Transverse colon (tissue), 4 donors: ENCODE measurements at regions not wholly inside any gene's neighbourhood (a gene's known extent, or its start where the extent isn't known, plus 50 kb on each side); places are given as distances from the start of the nearest gene placed in this dataset.

Source experiments
- DNase-seq: peaks from one replicate; pipeline ENCODE4 v3.0.0-alpha.2; 2019
- H3K27ac ChIP-seq, 4 donors: fragments of 200-600 bp; sonication (generic); 2 replicates each; pipeline ENCODE4 v1.5.1; 2016 to 2018; ENCODE audit warnings: inconsistent platforms in 4 of 4
- H3K27me3 ChIP-seq: fragments of 200-600 bp; sonication (generic); 2 replicates; pipeline ENCODE4 v1.5.1; 2017; ENCODE audit warnings: inconsistent platforms
- H3K36me3 ChIP-seq, 4 donors: fragments of 200-600 bp; sonication (generic); 2 replicates each; pipeline ENCODE4 v1.5.1; 2017 to 2019; ENCODE audit warnings: inconsistent platforms in 4 of 4
- H3K4me1 ChIP-seq, 4 donors: fragments of 200-600 bp; sonication (generic); 2 replicates each; pipeline ENCODE4 v1.5.1; 2017 to 2020; ENCODE audit warnings: inconsistent platforms in 4 of 4
- H3K4me3 ChIP-seq, 4 donors: fragments of 200-600 bp; sonication (generic); 1 replicate in 1 of 4; 2 replicates in 3 of 4; pipeline versions ENCODE4 v1.5.1 to v1.6.1; 2017 to 2019; ENCODE audit warnings: inconsistent platforms in 4 of 4
- H3K9me3 ChIP-seq, 2 donors: fragments of 200-600 bp; sonication (generic); 2 replicates each; pipeline ENCODE4 v1.5.1; 2017 to 2019; ENCODE audit warnings: inconsistent platforms in 2 of 2
- EP300 ChIP-seq: sonication (generic); formaldehyde crosslinking; IDR thresholded peaks from one replicate; pipeline ENCODE4 v1.6.1; 2017; ENCODE audit warnings: antibody characterized with exemption, low read depth
- POLR2A ChIP-seq: fragments of 450-650 bp; IDR thresholded peaks from one replicate; pipeline ENCODE4 v1.6.1; 2016; ENCODE audit warnings: antibody characterized with exemption, mild to moderate bottlenecking, moderate library complexity
- POLR2AphosphoS5 ChIP-seq, 3 donors: sonication (generic); formaldehyde crosslinking; IDR thresholded peaks; one replicate each; pipeline ENCODE4 v1.6.1; 2016; ENCODE audit warnings: antibody characterized with exemption in 3 of 3
- WGBS, 2 donors: methylation state at CpG; one replicate each; pipeline ENCODE4 v1.1.5; 2018; ENCODE audit warnings: low coverage in 1 of 2; 5-methylcytosine and 5-hydroxymethylcytosine counted together
- in situ Hi-C, 4 donors: fragments of 200-750 bp; cut with MboI; loops; one replicate each; pipeline versions ENCODE4 v1.15.0 to v1.15.1; 2017; ENCODE audit warnings: low sequenced_read_pairs in 3 of 4, low pct_ligation_motif_present in 1 of 4, low pct_unique_long_range_greater_than_20kb in 1 of 4
- intact Hi-C: fragments of 100-400 bp; cut with DNase I; formaldehyde crosslinking; loops from one replicate; pipeline ENCODE4 v1.15.1; 2023; ENCODE audit warnings: low total_unique reads
- TF ChIP-seq, protein P1 (sequence below), 5 experiments: fragments of 200-600 bp in 3 of 5; fragments of 450-650 bp in 2 of 5; sonication (generic) in 3 of 5; IDR thresholded peaks; 1 replicate in 2 of 5; 2 replicates in 3 of 5; pipeline ENCODE4 v1.5.1; 2016 to 2017; ENCODE audit warnings: antibody characterized with exemption in 5 of 5, inconsistent platforms in 3 of 5, mild to moderate bottlenecking in 2 of 5, moderate library complexity in 1 of 5

DNA sequence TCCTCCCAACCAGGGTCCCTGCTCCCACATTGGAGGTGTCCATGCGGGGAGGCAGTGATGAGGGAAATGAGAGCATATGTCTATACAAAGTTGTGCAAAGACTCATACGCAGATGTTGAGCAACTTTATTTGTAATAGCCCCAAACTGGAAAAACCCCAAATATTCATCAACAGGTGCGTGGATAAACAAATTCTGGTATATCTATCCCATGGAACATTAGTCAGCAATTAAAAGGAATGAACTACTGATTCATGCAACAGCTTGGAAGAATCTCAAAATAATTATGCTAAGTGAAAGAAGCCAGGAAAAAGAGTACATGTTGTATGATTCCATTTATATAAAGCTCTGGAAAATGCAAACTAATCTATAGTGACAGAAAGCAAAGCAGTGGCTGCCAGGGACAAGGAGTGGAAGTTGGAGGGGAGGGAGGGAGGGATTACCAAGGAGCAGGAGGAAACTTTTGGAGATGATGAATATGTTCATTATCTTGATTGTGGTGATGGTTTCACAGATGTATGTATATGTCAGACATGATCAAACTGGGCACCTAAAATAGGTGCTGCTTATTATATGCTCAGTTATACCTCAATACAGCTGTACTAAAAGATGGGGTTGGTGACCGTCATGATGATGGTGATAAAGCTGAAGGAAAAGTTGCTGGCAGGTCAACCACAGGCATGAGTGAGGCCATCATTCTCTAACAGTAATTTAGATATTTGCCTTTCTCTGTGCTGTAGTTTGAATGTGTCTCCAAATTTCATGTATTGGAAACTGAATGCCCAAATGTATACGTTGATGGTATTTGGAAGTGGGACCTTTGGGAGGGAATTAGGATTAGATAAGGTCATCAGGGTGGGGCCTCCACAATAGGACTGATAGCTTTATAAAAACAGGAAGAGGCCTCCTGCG is 270.9 kb downstream of the CYP26B1 start:
- Histone ChIP-seq H3K36me3 (no peaks in the 10 kb centered on the region), H3K27me3 (no peaks in the 10 kb centered on the region), H3K27ac (no peak overlapping the region), H3K4me3 (no peak overlapping the region), H3K9me3 (no peaks in the 10 kb centered on the region), H3K4me1 (no peaks in the 10 kb centered on the region)
- in situ Hi-C loops (no loop called here), intact Hi-C loops (no loop called here)
- DNase-seq = no peak
- TF ChIP-seq POLR2AphosphoS5 (IDR thresholded peaks at IDR 0.05) (no peak), EP300 (no peak), POLR2A (no peak)
- TF ChIP-seq, protein P1, sequence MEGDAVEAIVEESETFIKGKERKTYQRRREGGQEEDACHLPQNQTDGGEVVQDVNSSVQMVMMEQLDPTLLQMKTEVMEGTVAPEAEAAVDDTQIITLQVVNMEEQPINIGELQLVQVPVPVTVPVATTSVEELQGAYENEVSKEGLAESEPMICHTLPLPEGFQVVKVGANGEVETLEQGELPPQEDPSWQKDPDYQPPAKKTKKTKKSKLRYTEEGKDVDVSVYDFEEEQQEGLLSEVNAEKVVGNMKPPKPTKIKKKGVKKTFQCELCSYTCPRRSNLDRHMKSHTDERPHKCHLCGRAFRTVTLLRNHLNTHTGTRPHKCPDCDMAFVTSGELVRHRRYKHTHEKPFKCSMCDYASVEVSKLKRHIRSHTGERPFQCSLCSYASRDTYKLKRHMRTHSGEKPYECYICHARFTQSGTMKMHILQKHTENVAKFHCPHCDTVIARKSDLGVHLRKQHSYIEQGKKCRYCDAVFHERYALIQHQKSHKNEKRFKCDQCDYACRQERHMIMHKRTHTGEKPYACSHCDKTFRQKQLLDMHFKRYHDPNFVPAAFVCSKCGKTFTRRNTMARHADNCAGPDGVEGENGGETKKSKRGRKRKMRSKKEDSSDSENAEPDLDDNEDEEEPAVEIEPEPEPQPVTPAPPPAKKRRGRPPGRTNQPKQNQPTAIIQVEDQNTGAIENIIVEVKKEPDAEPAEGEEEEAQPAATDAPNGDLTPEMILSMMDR (IDR thresholded peaks at IDR 0.05) = no peak
- WGBS, 2 donors = 81 to 89% methylated on average over 3 to 6 of the region's 6 CpGs

DNA sequence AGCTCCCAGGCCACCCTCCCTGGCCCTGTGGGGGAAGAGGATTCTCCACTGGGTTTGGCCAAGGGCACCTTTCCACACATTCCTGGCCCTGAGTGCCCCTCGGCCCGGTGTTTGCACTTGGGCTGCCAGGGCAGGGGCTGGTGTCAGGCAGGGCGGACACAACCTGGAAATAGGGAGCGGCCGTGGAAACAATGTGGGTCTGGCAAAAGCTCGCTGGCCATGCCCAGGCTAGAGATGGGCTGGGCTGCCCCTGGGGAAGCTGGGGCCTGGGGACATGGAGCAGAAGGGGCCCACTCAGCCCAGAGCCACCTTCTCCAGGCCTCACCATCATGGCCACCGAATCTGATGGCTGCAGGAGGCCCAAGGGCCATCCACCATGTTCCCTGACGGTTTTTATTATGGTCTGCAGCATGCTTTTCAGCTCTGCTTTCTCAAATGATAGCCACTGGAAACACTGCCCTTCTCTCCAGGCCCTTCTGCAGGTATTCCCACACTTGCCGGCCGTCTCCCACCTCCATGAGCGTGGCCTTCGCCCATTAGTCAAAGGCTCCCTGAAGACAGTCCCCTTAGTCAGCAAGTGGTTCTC is 275.1 kb downstream of the CYP26B1 start:
- Histone ChIP-seq H3K36me3 (no peaks in the 10 kb centered on the region), H3K27ac (no peak overlapping the region), H3K27me3 (no peaks in the 10 kb centered on the region), H3K4me1 (no peaks in the 10 kb centered on the region), H3K9me3 (no peaks in the 10 kb centered on the region), H3K4me3 (no peak overlapping the region)
- in situ Hi-C loops = no loop called here
- intact Hi-C loops = no loop called here
- no peak for DNase-seq
- TF ChIP-seq POLR2AphosphoS5 (IDR thresholded peaks at IDR 0.05) (no peak), EP300 (no peak), POLR2A (no peak)
- TF ChIP-seq, protein P1 (IDR thresholded peaks at IDR 0.05) = no peak
- WGBS, 2 donors = 90% methylated on average over 12 of the region's 12 CpGs; no CpG with 5 or more reads in 1 of the 2 donors

DNA sequence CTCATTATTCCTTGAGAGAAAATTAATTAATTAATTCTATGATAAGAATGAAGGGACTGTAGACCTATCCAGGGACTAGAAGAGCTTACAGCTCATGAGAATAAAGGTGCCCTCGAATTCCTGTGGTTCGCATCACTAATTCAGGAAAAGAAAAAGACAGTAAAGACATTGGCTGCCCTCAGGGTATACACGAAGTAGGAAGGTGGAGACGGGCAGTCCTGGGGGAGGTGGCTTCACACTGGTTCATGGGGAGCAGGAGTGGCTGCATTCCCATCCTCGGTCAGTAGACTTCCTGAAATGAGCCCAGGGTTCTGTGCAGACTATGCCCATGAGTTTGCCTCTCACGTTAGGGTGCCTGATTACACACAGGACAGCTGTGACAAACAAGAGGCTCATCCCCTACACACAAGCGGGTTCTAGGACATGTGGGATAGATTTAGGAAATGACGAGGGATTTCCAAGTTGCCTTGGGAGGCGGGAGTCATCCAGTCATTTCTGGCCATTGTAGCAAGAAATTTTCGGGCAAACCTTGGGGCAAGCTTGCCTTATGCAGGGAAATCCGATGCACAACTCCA is 282.2 kb downstream of the CYP26B1 start:
- intact Hi-C loops = no loop called here
- TF ChIP-seq POLR2AphosphoS5 (IDR thresholded peaks at IDR 0.05) (no peak), EP300 (no peak), POLR2A (no peak)
- TF ChIP-seq, protein P1 (IDR thresholded peaks at IDR 0.05) = no peak
- in situ Hi-C loops = no loop called here
- Histone ChIP-seq H3K9me3 (no peaks in the 10 kb centered on the region), H3K36me3 (no peaks in the 10 kb centered on the region), H3K27ac (no peak overlapping the region), H3K4me3 (no peak overlapping the region), H3K4me1 (no peaks in the 10 kb centered on the region), H3K27me3 (no peaks in the 10 kb centered on the region)
- DNase-seq = no peak
- WGBS, 2 donors = 73 to 79% methylated on average over 4 to 11 of the region's 11 CpGs

DNA sequence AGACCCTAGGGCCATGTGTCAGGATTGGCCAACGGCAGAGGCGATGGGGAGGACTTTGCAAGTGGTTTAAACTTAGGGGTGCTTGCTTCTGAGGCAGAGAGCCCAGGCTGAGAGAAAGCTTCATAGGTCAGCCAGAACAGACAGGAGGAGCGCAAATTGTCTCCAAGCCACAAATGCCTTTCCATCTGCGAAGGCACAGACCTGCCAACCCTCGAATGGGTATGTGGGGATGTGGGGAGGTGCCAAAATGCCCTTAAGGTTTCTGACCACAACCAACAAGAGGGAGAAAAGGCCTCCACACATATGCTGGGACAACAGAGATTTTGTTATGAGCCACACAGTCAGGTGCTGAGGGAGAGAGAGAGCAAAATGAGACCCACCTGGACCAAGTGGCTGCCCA is 283.6 kb downstream of the CYP26B1 start:
- no peak for DNase-seq
- intact Hi-C loops = no loop called here
- no peaks in the 10 kb centered on the region for H3K27me3 ChIP-seq
- 75 to 83% methylated on average over 3 to 5 of the region's 5 CpGs for WGBS, 2 donors
- in situ Hi-C loops = no loop called here
- H3K36me3 ChIP-seq = no peaks in the 10 kb centered on the region
- H3K4me1 ChIP-seq = no peaks in the 10 kb centered on the region
- no peak overlapping the region for H3K27ac ChIP-seq
- H3K9me3 ChIP-seq = no peaks in the 10 kb centered on the region
- TF ChIP-seq EP300 = no peak
- TF ChIP-seq, protein P1 (IDR thresholded peaks at IDR 0.05) = no peak
- no peak for TF ChIP-seq POLR2A
- TF ChIP-seq POLR2AphosphoS5 (IDR thresholded peaks at IDR 0.05) = no peak
- H3K4me3 ChIP-seq = no peak overlapping the region
